ENCODE measurements at regions not wholly inside any gene's neighbourhood (a gene's known extent, or its start where the extent isn't known, plus 50 kb on each side); places are given as distances from the start of the nearest gene placed in this dataset.

DNA sequence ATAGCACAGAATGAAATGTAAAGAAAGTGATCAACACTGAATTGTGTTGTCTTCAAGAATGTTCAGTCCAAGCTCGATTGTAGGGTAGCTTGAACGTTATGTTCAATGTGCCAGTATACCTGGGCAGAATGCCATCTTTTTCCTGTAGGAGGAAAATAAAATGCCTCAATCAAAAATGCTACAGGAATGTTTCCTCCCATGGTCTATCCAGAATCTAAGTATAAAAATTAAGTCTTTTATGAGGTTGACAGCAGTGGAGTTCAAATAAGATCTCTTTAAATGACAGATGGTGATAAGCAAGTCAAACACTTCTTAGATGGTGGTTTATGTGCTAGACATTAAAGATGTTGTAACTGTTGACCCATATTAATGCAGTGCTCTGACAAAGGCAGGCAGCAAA, 488.6 kb downstream of the CSNK1G3 start:
- Histone ChIP-seq H3K27ac (no peak overlapping the region), H3K4me3 (IDR thresholded peaks at IDR 0.05; ENCODE audit: insufficient read depth, low read depth, low read length) (no peak overlapping the region), H3K9ac (no peak overlapping the region), H3K4me2 (no peak overlapping the region), H3K36me3 (ENCODE audit: insufficient read depth) (no peaks in the 10 kb centered on the region), H3K79me2 (ENCODE audit: insufficient read depth, low read depth) (no peaks in the 10 kb centered on the region), H2AFZ (ENCODE audit: low read depth) (no peak overlapping the region), H3K4me1 (ENCODE audit: low read depth, poor library complexity, severe bottlenecking) (no peaks in the 10 kb centered on the region), H4K20me1 (ENCODE audit: insufficient read depth) (no peaks in the 10 kb centered on the region), H3K27me3 (ENCODE audit: insufficient read depth, low read depth) (no peaks in the 10 kb centered on the region)
- TF ChIP-seq, protein P1, sequence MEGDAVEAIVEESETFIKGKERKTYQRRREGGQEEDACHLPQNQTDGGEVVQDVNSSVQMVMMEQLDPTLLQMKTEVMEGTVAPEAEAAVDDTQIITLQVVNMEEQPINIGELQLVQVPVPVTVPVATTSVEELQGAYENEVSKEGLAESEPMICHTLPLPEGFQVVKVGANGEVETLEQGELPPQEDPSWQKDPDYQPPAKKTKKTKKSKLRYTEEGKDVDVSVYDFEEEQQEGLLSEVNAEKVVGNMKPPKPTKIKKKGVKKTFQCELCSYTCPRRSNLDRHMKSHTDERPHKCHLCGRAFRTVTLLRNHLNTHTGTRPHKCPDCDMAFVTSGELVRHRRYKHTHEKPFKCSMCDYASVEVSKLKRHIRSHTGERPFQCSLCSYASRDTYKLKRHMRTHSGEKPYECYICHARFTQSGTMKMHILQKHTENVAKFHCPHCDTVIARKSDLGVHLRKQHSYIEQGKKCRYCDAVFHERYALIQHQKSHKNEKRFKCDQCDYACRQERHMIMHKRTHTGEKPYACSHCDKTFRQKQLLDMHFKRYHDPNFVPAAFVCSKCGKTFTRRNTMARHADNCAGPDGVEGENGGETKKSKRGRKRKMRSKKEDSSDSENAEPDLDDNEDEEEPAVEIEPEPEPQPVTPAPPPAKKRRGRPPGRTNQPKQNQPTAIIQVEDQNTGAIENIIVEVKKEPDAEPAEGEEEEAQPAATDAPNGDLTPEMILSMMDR (conservative IDR thresholded peaks at IDR 0.05; ENCODE audit: low read depth, low read length), result no peak

DNA sequence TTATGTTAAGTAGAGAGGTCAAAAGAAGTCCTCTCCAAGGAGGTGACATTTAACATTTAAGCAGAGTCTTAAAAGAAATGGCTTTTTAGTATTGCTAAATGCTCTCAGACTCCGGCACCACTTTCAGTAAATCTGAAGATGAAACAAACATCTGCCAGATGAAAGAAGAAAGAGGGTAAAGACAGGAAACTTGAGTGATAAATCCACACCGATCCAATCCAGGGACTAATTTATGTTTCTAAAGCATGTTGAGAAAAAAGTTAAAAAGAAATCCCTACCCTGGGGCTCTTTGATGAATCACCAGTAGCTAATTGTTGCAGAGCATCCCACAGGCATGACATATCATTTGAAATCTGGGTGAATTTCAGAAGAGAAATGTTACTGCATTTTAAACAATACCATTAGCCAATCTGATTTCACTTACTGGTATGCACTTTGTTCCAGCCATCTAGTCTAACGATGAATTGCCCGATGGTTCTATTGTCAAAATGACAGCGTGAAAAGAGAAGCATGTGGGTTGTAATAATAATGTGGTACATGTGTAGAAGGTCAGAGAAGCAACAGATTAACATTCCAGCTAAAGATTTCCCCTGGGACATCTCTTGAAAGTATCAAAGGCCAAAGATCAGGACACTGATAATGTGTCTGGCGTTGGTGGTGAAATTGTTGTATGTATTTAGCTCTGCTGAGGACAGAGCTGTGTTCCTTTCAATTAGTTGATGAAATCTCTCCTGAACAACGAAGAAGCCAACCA, 485.7 kb downstream of the CSNK1G3 start:
- no peaks in the 10 kb centered on the region for H3K4me1 ChIP-seq (ENCODE audit: low read depth, poor library complexity, severe bottlenecking)
- no peak overlapping the region for H3K27ac ChIP-seq
- H3K79me2 ChIP-seq (ENCODE audit: insufficient read depth, low read depth), result no peaks in the 10 kb centered on the region
- no peak overlapping the region for H3K9ac ChIP-seq
- H3K27me3 ChIP-seq (ENCODE audit: insufficient read depth, low read depth), result no peaks in the 10 kb centered on the region
- no peak overlapping the region for H3K4me2 ChIP-seq
- H2AFZ ChIP-seq (ENCODE audit: low read depth), result no peak overlapping the region
- no peaks in the 10 kb centered on the region for H3K36me3 ChIP-seq (ENCODE audit: insufficient read depth)
- H3K4me3 ChIP-seq (IDR thresholded peaks at IDR 0.05; ENCODE audit: insufficient read depth, low read depth, low read length), result no peak overlapping the region
- H4K20me1 ChIP-seq (ENCODE audit: insufficient read depth), result no peaks in the 10 kb centered on the region
- TF ChIP-seq, protein P1 (conservative IDR thresholded peaks at IDR 0.05; ENCODE audit: low read depth, low read length), result no peak

DNA sequence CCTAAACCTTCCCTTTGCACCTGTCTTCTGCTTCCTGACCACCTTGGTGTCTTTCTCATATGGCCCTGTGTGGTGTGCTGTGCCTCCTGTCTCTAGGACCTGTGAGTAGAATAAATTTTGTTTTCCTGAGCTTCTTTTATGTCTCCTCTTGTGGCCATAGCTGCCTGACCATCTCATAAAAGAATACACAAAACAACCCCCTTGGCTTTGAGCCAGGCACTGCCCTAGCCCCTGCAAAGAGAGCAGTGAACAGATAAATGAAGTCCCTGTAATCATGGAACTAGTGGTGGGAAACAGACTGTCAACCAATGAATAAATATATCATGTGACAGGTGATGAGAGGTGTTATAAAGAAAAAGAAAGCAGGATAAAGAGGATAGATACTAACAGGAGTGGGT, 485.1 kb downstream of the CSNK1G3 start:
- no peaks in the 10 kb centered on the region for H3K36me3 ChIP-seq (ENCODE audit: insufficient read depth)
- no peak overlapping the region for H3K4me3 ChIP-seq (IDR thresholded peaks at IDR 0.05; ENCODE audit: insufficient read depth, low read depth, low read length)
- TF ChIP-seq, protein P1 (conservative IDR thresholded peaks at IDR 0.05; ENCODE audit: low read depth, low read length), result no peak

DNA sequence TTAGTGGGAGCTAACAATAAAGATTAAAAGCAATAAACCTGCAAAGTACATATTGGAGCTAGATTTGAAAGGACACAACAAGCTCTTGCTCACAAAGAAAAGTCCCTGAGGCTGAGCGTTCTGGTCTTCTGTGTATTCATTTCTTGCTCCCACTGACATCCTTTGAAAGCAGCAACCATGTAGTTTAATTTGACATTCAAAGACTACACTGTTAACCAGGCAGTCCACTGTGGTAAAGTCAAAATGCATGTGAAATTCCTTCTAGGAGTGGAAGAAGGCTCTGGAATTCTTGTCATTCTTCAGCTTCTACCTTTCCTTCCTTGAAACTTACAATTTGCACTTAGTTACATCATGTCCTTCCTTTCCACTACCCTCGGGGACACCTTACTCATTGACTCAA, 480.7 kb downstream of the CSNK1G3 start:
- Histone ChIP-seq H3K36me3 (ENCODE audit: insufficient read depth) (no peaks in the 10 kb centered on the region), H3K4me3 (IDR thresholded peaks at IDR 0.05; ENCODE audit: insufficient read depth, low read depth, low read length) (no peak overlapping the region), H3K79me2 (ENCODE audit: insufficient read depth, low read depth) (no peaks in the 10 kb centered on the region), H3K4me1 (ENCODE audit: low read depth, poor library complexity, severe bottlenecking) (no peaks in the 10 kb centered on the region), H3K27ac (no peak overlapping the region), H3K27me3 (ENCODE audit: insufficient read depth, low read depth) (no peaks in the 10 kb centered on the region), H2AFZ (ENCODE audit: low read depth) (no peak overlapping the region), H3K9ac (no peak overlapping the region), H4K20me1 (ENCODE audit: insufficient read depth) (no peaks in the 10 kb centered on the region), H3K4me2 (no peak overlapping the region)
- TF ChIP-seq, protein P1 (conservative IDR thresholded peaks at IDR 0.05; ENCODE audit: low read depth, low read length), result no peak

More for the DNA sequence above, 485.1 kb downstream of the CSNK1G3 start:
- no peaks in the 10 kb centered on the region for H3K79me2 ChIP-seq (ENCODE audit: insufficient read depth, low read depth)
- no peaks in the 10 kb centered on the region for H3K4me1 ChIP-seq (ENCODE audit: low read depth, poor library complexity, severe bottlenecking)
- H3K27ac ChIP-seq, result no peak overlapping the region
- H3K9ac ChIP-seq, result no peak overlapping the region
- H2AFZ ChIP-seq (ENCODE audit: low read depth), result no peak overlapping the region
- no peaks in the 10 kb centered on the region for H4K20me1 ChIP-seq (ENCODE audit: insufficient read depth)
- no peaks in the 10 kb centered on the region for H3K27me3 ChIP-seq (ENCODE audit: insufficient read depth, low read depth)
- H3K4me2 ChIP-seq, result no peak overlapping the region
